Ecto neural progenitor cell (in vitro differentiated cells): ENCODE measurements at regions not wholly inside any gene's neighbourhood (a gene's known extent, or its start where the extent isn't known, plus 50 kb on each side); places are given as distances from the start of the nearest gene placed in this dataset.
"Not testable (repeated sequence)": the region's sequence is repeated elsewhere in the genome, so short reads cannot be mapped to it uniquely, and the experiment has no call there.

Source experiments
- DNase-seq: peaks from one replicate; pipeline ENCODE4 v3.0.0-alpha.2; 2018; ENCODE audit warnings: low spot score

- DNase-seq = no peak
Measured at GRCh38 chr21:16117331-16117730, 387.5 kb downstream of the USP25 start.

- DNase-seq = no peak
Measured at GRCh38 chr21:16117851-16118590, 388.2 kb downstream of the USP25 start.

DNA sequence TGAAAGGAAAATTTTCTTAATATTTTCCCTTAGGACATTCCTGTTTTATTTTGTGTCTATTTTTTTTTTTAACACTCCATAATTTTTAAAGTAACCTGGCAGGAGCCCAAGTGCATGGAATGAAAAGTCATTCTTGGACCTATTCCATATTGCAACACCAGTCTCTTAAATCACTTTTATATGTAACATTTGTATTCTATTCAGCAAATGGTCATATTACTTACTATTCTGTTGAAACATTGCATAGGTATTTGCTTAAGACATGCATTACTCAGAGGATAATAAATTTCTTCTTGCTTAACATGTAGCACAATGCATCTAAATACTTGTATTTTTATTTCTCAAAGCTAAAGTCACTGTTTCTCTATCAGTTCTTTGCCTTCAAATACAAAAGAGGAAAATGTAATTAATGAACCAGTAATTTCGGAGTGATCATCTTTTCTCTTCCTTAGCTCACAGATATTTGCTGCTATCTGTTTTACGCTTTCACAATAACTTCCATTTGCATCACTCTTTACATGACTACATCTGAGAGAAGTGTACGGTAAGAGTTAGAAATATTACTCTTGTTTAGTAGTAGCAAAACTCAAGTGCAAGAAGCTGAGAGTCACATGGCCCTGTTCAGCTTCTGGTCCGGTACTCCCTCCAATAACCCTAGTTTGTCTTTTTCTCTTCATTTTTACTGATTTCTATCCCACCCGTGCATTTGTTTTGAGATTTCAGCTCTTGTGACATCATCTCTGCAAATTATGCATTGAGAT lies 394.8 kb downstream of the USP25 start:
- no peak for DNase-seq

DNA sequence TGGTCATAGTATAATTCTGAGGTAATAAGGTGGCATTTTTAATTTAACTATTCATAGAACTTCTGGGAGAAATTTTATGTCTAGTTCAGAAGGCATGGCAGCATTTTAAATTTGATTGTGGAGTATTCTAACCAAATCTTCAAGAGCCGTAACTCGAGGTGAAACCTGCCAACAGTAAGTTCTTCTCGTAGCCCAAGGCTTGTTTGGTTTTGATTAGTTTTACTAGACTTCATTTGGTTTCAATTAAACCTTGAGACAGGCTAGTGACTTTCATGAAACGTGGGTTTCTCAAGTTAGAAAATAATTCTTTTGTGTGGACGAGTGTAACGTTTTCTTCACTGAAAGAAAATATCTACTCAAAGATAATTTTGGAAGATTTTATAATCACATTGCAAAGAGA lies 395.5 kb downstream of the USP25 start:
- no peak for DNase-seq

DNA sequence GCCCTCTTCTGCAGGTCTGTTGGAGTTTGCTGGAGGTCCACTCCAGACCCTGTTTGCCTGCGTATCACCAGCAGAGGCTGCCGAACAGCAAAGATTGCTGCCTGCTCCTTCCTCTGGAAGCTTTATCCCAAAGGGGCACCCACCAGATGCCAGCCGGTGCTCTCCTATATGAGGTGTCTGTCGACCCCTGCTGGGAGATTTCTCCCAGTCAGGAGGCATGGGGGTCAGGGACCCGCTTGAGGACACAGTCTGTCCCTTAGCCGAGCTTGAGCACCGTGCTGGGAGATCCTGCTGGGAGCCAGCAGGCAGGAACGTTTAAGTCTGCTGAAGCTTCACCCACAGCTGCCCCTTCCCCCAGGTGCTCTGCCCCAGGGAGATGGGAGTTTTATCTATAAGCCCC lies 402.7 kb downstream of the USP25 start:
- not testable (repeated sequence) for DNase-seq

GRCh38 chr21:16133248-16133647 lies 403.5 kb downstream of the USP25 start:
- no peak for DNase-seq

DNA sequence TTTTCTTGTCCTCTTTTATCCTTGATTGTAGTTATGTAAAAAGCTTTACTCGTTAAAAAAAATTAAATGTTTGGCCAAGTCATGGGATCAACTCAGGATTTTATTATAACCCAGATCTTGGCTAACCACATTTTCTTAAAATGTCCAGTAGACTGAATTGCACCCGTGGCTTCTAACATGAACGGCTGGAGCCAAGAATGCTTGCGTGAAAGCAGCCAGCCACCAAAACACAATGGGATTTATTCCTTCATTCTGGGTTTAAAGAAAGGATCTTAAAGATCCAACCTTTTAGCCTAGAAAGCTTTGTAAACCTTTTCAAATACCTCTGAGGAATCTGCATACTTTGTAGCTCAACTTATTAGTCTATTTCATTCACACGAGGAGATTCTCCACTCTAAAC lies 404.4 kb downstream of the USP25 start:
- DNase-seq = no peak

GRCh38 chr21:16137106-16137505 lies 407.3 kb downstream of the USP25 start:
- no peak for DNase-seq

DNA sequence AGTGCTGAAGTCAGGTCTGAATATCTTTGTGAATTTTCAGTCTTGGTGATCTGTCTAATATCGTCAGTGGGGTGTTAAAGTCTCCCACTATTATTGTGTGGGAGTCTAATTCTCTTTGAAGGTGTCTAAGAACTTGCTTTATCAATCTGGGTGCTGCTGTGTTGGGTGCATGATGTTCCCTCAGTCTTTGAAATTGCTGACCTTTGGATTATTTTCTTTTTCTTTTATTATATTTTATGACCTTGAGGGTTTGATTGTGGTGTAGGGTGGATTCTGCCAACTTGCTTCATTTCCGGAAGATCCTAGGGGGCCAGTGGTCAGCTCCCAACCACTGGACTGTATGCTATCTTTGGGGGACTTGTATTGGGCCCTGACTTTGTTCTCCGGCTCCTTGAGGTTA lies 415.3 kb downstream of the USP25 start:
- no peak for DNase-seq

- DNase-seq = no peak
Measured at GRCh38 chr21:16145479-16145878, 415.7 kb downstream of the USP25 start.

DNA sequence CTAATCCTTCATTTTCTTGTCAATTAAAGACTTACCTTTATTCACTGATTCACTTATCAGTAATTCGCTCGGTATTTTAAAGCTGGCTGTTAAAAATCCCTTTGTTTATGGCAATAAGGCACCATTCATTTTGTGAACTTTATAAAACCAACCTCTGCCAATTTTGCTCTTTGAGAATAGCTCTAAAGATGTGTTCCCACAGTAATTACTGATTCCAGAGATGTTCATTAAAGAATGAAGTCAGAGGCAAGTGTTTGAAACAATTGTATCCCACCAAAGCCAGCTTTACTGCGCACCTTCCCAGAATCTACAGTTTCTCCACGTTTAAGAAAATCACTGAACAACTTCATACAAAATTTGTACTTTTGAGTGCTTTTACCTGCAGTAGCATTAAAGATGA lies 424.5 kb downstream of the USP25 start:
- DNase-seq = no peak

- no peak for DNase-seq
Measured at GRCh38 chr21:16154951-16155635, 425.3 kb downstream of the USP25 start.

DNA sequence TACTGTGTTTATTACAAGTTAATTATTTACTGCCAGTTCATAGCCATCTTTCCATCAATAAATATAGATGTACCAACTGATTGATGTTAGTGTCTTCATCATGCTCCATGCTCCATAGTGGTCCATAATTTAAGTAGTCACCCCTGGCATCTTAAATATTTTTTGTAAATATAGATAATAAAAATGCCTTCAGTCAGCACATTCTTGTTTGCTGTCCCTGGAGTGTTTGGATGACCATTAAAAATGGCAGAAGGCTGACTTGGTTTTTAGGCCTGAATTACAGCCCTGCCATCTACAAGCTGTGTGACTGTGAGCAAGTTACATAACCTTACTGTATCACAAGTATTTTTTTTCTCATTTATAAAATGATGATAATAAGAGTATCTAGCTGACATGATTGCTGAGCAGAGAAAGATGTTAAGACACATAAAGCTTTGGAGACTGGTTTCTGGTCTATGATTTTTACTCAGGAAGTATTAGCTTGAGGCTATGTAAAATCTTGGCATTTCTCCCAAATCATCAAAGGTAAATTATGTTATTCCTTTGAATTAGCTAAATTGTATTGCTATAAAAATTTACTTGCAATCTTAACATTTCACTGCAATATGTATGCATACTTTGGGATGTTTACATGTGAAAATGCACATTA lies 427.2 kb downstream of the USP25 start:
- no peak for DNase-seq

- no peak for DNase-seq
Measured at GRCh38 chr21:16159213-16159970, 429.6 kb downstream of the USP25 start.

- no peak for DNase-seq
Measured at GRCh38 chr21:16159971-16160350, 430.2 kb downstream of the USP25 start.

DNA sequence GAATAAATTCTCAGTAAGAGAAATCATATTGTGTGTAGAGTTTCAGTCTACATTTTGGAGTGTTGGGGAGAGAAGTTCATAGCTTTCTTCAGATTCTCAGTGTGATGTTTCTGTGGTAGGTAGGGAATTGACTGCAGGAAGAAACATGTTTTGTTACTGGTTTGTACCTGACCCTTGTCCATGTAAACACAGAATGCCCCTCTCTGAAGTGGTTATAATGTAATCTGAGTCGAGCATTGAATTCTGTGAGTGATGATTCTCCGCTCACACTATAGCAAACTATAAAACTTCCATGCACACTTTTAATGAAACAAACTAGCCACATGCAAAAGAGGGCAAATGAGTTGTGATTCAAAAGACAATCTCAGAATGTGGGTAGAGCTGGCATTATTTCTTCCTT lies 433.2 kb downstream of the USP25 start:
- no peak for DNase-seq

DNA sequence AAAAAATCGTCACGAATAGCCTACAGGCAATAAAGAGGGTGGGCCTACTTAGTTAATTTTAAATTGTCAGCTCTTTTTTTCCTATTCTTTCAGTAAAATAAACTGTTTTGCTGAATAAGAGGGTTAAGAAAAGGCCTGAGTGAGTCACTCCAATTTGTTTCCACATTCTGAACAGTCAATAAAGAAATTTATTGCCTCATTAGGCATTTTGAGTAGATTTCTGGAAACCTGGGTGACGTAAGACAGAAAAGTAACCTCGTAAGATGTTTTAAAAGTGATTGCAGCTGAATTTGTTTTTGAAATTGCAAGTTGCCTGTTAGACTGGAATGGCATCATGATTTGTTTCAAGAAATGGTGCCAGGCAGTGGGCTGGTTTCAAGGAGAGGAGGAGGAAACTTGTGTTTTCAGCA lies 439.3 kb downstream of the USP25 start:
- DNase-seq = no peak

DNA sequence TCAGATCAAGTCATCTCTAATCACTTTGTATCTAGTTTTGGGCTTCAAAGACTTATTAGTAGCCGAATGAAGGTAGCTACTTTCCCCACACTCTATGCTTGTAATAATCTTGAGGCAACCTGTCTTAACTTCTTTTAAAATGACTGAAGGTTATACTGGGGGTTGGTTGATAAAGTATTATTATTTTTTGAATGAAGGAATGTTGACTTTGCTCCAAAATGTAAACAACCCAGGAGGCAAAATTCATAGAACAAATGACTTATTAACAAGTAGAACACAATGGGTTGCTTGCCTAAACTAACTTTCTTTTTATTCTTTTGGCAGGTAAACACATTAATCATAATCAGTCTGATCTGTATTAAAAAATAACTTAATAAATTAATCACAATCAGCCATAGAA lies 440.0 kb downstream of the USP25 start:
- DNase-seq = no peak

- no peak for DNase-seq
Measured at GRCh38 chr21:16176570-16176969, 446.8 kb downstream of the USP25 start.

GRCh38 chr21:16177532-16177931 lies 447.8 kb downstream of the USP25 start:
- no peak for DNase-seq

- DNase-seq = no peak
Measured at GRCh38 chr21:16179773-16180172, 450.0 kb downstream of the USP25 start.

DNA sequence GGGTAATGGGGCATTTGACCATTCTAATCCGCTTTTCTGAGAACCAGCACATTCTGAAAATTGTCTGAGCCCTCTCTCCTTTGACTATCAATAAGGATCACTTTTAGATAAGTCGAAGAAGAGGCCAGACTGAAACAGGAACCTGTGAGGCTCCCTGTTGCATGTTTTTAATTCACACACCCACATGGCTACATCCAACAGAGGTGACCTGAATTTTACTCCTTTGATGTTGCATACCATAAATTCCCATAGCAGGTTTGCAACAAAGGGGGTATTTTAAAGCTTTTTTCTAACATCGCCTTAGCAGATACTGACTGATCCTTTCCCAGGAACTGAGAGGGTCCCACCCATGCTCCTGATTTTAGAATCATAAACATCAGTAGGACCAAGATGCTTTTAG lies 450.8 kb downstream of the USP25 start:
- no peak for DNase-seq
